ENCODE measurements at regions not wholly inside any gene's neighbourhood (a gene's known extent, or its start where the extent isn't known, plus 50 kb on each side); places are given as distances from the start of the nearest gene placed in this dataset.

DNA sequence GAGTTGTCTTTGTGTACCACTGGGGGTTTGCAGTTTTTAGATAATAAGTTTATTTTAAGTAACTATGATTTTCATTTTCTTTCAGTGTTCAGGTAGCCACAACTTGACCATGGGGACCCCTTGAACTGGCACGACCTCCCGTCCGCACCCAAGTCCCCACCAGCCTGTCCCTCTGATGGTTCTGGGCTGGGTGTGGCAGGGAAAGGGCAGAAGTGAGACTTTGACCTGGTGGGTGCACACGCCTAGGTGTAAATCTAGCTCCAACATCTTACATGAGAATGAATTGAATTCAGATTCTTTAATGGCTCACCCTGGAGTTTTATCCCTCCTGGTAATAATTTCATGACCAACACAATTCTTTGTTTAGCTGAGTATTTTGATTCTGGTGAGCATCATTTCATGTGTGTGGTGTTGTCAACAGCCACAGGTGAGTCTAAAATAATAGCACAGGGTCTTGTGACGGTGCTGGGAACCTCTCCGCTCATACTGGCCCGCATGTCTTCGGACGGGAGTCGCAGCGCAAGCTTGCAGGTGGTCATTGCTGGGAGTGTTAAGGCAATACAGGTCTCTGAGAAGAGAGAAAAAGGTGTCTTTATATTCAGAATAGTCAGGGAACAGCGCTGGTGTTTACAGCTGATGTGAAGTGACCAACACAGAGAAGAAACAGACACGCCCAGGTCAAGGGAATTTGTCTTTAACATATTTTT, 50.8 kb upstream of the POFUT2 start:
- DNase-seq: no peak

DNA sequence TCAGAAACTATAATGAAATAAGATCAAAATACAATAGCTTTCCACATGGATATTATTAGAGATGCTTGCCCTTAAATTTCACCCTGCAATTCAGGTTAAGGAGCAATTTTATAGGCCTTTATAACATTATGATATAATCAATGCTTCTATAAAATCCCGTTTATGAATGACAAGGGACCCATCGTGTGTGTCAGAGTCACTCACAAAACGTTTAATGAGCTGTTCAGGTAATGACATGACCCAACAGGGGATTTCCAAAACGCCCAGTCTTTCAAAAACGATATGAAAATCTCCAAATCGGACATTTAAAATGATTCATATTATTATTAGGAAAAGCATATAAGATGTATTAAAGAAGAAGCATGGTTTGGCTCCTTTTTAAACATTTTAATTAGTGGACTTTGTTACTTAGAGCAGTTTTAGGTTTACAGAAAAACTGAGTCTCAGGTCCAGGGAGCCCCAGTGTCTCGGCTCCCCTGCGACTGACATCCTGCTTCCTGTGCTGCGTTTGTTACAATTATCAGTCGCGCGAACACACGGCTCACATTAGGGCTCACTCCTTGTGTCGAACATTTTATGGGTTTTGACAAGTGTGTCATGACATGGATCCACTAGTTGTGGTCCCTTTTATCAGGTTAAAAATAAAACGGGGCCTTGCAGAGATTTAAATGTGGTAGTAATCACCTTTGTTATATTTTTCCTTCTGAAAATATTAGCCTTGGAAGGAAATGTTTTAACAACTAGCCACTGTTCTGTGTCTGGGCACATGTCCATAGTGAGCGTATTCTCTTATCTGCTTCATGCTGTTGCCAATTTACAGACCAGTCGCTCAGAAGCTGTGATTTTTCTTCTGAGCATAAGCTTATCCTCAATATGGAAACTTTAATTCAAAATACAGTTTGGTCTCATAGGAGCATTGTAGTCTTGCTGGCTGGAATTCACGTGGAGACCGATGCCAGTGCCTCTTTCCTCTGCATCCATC, 52.0 kb upstream of the POFUT2 start:
- peak; percentile 8 for DNase-seq

DNA sequence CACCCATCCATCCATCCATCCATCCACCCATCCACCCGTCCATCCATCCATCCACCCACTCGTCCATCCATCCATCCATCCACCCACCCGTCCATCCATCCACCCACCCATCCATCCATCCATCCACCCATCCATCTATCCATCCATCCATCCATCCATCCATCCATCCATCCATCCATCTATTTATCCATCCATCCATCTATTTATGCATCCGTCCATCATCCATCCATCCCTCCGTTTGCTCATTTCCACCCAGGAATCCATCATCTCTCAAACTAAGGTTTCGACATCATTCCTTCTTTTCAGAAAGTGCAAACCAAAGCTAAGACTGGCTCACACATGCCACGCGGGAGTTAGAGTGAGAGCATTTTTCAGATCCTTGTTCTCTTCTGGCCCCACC, 52.8 kb upstream of the POFUT2 start:
- no peak for DNase-seq

DNA sequence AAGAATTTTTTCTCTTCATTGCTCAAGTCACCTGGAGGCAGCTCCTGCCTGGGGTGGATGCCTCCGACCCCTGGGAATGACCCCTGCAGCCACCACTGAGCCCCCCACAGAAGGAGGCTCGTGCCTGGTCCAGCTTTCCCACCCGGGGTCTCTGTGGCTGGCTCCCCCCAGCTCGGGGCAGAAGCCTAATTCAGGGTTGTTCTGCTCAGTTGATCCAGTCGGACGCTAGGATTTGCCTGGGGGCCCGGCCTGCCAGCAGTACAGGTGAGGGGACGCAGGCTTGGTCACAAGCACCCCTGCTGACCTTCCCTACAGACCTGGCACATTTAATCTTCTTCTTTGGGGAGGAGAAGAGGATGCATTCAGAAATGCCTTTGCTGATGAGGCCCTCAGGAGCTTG, 53.6 kb upstream of the POFUT2 start:
- DNase-seq: no peak

DNA sequence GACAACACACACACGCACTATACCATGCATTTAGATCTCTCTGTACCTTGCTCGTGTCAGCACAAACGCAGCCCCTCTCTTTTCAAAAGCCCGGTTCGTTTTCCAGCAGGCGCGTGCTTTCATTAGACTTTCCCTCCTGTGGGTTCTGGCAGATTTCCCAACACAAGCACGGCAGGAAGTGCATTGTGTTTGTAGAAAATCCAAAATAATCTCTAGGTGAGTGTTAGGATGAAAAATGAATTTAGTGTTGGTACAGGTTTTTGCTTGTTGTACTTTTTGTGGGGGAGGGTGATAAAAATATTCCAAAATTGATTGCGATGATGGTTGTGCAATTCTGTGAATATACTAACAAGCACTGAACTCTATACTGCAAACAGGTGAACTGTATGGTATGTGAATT, 54.1 kb upstream of the POFUT2 start:
- DNase-seq: peak; percentile 9

DNA sequence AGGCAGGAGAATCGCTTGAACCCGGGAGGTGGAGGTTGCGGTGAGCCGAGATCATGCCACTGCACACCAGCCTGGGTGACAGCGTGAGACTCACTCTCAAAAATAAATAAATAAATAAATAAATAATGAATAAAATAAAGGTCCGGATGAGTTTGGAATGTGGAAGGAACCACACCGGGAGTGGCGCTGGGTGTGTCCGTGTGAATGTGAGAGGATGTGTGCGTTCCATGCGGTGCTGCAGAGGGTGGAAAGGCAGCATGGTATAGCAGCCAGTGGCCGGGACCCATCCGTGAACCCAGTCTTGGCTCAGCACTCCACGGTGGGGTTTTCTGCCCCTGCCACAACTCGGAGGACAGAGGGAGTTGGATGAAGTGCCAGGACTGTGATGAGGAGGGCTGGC, 56.2 kb upstream of the POFUT2 start:
- no peak for DNase-seq

DNA sequence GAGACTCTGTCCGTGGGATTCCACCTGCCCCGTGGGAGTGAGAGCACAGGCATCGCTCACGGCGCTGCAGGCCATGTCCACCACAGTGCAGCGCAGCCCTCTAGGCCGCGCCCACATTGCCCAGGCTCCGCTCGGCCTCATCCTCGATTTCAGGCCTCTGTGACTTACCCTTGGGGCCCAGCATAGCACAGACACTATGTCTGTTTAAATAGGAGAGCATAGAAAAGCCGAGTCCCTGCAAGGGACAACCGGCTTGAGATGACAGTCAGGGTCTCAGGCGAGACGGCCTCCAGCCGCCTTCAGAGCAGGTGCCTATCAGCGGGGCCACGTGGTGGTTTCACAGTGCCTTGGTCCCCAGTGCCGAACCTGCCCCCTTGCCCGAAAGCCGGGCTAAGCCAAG, 56.9 kb upstream of the POFUT2 start:
- DNase-seq: no peak

DNA sequence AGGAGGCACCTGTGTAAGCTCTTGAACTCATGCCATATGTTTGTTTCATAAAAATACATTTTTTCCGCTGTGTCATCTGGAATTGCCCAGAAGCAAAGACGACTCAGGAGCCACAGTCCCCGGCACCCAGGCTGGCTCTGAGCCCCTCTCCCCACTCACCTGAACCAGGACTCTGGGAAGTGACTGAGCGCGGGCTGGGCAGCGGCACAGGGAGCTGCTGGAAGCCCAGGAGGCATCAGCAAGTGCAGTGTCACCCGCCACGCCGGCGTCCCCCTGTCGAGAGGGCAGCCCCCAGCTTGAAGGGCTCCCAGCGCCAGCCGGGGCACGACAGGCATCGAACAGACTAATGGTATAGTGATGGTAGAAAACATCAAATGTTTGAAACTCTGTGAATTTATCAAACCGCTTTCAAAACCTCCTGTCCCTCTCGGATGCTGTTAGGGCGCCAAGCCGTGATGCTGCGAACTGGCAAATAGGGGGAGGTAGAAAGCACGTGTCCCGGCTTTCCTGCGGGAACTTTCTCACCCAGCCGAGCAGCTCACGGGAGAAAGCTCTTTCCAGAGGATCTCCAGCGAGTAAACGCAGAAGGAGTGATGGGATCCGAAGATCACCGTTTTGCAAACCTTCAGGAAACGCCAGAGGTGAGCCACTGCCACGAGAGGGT, 57.8 kb upstream of the COL18A1 start:
- peak; percentile 31 for DNase-seq

DNA sequence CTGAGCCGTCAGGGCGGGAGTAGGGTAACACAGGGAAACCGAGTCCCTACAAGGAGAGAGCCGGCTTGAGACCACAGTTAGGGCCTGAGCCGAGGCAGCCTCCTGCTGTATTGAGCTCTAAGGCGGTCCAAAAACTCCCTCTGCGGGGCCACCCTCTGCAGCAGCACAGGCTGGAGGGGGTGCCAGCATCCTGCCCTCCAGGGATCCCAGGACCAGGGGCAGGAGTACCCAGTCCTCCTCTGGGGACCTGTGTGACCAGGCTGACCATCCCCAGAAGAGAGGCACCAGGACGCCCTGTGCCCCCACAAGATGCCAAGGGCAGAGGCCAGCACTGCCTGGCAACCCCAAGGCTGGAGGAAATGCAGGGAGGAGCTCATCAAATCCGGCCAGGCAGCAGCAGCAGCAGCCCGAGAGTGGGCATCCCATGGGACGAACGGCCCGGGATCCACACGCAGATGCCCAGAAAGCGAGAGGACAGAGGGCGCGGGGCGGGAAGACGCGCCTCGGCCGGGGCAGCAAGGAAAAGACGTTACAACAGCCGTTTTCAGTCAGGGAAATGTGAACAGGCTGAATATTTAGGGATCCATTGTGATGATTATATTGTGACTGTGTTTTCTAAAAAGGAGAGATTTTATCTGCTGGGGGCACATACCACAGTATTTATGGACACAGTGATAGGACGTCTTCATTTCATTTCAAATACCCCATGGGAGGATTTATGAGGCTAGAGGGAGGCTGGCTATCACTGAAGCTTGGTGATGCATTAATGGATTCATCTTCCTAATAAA, 57.1 kb upstream of the COL18A1 start:
- peak; percentile 39 for DNase-seq

DNA sequence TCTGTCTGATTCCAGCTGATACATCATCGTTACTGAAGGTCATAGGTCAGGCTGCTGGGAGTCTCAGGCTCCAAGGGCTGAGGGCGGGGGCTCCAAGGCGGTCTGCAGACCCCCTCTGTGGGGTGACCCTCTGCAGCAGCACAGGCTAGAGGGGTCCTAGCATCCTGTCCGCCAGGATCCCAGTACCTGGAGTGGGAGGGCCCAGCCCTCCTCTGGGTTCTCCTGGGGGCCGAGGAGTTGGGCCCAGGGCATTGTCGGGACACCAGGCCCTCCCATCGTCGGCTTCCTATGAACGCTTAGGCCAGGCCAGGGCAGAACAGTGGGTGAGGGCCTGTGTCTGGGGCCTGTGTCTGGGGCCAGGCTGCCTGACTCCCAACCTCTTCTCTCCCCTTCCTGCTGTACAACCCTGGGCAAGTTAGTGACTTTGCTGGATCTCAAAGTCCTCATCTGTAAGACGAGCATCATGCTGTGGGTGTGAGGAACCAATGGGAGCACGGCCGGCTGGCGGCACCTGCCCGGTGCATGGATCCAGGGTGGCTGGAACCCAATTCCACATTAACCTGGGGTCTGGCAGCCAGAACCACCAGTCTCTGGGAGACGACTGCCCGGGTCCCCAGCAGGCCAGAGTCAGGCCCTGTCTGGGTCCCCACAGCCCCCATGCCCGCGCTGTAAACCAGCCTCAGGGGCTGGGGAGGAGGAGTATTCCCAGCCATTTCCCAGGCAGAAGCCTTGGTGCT, 56.2 kb upstream of the COL18A1 start:
- DNase-seq: peak; percentile 24

DNA sequence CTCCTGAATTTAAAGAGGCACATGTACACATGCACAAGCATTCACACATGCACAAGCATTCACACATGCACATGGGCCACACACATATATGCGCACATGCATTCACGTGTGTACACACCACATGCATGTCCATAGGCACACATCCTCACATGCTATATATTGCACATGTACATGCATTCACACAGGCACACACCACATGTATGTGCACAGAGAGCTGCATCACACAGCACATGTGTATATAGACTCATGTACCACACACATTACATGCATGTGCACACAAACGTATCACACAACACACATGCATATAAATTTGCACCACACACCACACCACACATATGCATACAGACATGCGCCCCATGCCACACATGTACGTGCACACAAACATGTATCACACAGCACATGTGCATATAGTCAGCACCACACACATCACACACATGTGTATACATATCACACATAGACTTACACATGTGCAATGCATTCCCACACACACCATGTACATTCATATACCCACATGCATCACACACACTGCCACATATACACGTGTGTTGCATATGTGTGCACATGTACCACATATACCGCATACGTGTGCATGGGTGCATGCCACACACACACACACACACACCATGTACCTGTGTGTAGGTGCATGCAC, 54.6 kb upstream of the COL18A1 start:
- DNase-seq: no peak

DNA sequence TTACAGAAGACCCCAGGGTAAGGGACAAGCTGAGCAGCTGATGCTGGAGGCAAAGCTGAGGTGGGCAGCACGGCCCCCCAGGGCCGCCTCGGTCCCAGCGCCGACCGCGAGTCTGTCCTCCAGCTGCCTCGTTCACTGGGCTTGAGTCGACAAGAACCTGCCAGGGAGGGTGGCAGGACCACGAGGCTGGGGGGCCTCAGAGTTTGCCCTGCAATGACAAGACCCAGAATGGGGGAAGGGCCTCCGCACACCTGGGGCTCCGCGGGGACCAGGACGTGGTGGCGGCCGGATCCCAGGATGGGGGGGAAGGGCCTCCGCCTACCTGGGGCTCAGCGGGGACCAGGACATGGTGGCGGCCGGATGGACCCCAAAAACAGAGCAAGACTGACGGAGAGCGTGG, 53.9 kb upstream of the COL18A1 start:
- DNase-seq: peak; percentile 6

DNA sequence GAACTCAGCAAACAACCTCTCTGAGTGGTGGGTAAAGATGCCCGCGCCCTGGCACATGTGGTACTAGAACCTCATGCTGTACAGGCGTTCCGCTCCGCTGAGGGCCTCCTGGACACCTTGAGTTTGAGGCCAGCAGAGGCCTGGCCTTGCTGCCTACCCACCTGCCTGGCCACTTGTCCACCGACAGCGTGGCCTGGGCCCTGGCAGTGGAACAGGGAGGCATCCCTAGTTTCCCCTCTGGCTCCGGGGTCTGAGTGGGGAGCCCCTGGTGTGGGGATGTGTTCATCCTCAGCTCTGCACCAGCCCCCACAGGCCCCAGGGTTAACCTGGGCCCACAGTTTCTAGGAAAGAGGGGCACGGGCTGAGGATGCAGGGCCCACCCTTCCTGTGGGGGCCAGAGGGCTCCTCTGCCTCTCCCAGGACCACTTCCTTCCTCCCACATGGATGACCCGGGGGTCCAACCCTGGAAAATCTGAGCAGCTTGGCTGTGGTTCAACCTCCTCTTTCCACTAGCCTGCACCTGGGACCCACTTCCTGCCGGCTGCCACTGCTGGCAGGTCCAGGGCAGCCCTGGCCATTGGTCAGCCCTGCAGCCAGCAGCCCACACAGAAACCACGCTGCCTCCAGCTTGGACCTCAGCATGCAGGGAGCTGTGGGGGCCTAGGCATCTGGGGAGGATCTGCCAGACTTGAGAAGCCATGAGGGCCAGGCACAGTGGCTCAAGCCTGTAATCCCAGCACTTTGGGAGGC, 53.3 kb upstream of the COL18A1 start:
- peak; percentile 3 for DNase-seq

DNA sequence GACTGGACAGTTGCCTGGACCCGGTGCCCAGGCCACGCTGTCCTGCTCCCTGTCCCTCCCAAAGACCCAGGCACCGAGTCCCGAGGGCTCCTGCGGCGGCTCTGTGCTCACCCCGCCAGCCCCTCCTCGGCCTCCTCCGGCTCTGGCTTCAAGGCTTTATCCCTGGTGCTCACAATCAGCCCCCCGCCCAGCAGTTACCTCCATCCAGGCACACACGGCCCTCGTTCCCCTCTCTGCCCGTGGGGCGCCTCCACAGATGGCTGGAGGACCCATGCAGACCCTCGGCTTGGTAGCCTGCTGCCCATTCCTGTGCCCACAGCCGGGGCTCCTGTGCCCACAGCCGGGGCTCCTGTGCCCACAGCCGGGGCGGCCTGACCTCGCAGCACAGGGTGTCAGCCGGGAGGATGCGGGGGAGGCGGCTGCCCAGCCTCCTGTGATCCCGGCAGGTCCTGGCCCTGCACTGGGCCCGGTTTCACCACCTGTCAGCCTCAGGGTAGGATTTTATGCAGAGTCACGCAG, 52.3 kb upstream of the COL18A1 start:
- peak; percentile 19 for DNase-seq

DNA sequence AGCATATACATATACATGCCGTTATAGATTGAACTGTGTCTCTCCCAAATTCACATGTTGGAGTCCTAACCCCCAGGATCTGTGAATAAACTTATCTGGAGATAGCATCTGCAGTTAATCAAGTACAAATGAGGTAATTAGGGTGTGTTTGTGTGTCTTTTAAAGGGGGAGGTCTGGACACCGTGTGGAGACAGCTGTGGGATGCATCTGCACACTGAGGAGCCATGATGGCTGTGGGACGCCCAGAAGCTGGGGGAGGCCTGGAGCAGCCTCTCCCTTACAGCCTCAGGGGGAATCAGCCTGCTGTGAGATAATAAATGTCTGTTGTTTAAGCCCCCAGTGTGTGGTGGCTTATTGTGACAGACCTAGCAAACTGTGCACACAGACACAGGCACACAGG, 51.8 kb upstream of the COL18A1 start:
- DNase-seq: no peak

DNA sequence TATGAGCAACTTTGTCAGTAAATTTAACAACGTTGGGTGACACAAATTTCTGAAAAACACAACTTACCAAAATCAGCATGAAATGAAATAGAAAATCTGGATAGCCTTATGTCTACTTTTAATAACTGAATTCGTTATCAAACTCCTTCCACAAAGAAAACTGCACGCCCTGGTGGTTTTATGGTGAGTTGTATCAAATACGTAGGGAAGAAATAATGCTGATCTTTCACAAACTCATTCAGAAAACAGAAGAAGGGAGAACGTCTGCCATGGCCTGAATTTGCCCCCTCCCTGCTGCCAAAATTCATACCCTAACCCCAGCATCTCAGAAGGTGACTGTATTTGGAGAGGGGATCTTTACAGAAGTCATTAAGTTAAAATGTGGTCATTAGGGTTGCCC, 50.0 kb upstream of the COL18A1 start:
- no peak for DNase-seq
